Lower leg skin (tissue), 3 donors: ENCODE measurements at regions not wholly inside any gene's neighbourhood (a gene's known extent, or its start where the extent isn't known, plus 50 kb on each side); places are given as distances from the start of the nearest gene placed in this dataset.

Experiments
- POLR2A ChIP-seq, 2 donors: fragments of 450-650 bp; IDR thresholded peaks; one replicate each; pipeline ENCODE4 v1.6.1; 2016 to 2017; ENCODE audit warnings: antibody characterized with exemption in 2 of 2, mild to moderate bottlenecking in 1 of 2, moderate library complexity in 1 of 2
- TF ChIP-seq, protein P1 (sequence below), 3 donors: fragments of 450-650 bp; IDR thresholded peaks; one replicate each; pipeline ENCODE4 v1.5.1; 2016; ENCODE audit warnings: antibody characterized with exemption in 3 of 3, mild to moderate bottlenecking in 3 of 3, moderate library complexity in 2 of 3

DNA sequence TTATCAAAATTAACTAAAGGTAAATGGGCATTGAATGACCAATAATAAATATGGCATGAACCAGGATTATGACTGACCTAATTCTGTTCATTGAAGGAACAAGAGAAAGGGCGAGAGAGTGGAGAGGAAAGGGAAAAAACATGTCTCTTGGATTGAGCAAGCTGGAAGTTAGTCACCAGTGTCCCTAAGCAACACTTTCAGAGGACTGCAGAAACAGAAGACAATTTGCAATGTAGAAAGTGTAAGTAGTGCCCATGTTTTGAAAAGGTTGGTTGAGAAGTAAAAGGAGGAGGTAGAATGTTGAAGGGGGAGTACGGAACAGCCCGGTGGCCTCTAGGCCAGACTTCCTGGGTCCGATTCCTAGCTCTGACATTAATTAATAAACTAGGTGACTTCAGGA, 94.6 kb downstream of the FAS start:
- TF ChIP-seq, protein P1, sequence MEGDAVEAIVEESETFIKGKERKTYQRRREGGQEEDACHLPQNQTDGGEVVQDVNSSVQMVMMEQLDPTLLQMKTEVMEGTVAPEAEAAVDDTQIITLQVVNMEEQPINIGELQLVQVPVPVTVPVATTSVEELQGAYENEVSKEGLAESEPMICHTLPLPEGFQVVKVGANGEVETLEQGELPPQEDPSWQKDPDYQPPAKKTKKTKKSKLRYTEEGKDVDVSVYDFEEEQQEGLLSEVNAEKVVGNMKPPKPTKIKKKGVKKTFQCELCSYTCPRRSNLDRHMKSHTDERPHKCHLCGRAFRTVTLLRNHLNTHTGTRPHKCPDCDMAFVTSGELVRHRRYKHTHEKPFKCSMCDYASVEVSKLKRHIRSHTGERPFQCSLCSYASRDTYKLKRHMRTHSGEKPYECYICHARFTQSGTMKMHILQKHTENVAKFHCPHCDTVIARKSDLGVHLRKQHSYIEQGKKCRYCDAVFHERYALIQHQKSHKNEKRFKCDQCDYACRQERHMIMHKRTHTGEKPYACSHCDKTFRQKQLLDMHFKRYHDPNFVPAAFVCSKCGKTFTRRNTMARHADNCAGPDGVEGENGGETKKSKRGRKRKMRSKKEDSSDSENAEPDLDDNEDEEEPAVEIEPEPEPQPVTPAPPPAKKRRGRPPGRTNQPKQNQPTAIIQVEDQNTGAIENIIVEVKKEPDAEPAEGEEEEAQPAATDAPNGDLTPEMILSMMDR (IDR thresholded peaks at IDR 0.05), result no peak
- TF ChIP-seq POLR2A (IDR thresholded peaks at IDR 0.05), result no peak
